SK-N-SH treated with all-trans-retinoic acid at 6 μM for 48 hours (cell line): ENCODE measurements at regions not wholly inside any gene's neighbourhood (a gene's known extent, or its start where the extent isn't known, plus 50 kb on each side); places are given as distances from the start of the nearest gene placed in this dataset.

Source experiments
- ATAC-seq: fragments of 200-7000 bp; cut with Tn5 transposase; 3 replicates; pipeline ENCODE4 v1.9.1; 2020; ENCODE audit warnings: mild to moderate bottlenecking, moderate library complexity
- ARNTL ChIP-seq: fragments of 450-650 bp; formaldehyde crosslinking; IDR thresholded peaks from 2 replicates; pipeline ENCODE4 v1.5.0; 2020; ENCODE audit warnings: low read depth, mild to moderate bottlenecking, moderate library complexity, borderline replicate concordance
- BACH2 ChIP-seq: fragments of 250-450 bp; sonication (Bioruptor Pico); IDR thresholded peaks from 2 replicates; pipeline ENCODE4 v1.9.0; 2021; ENCODE audit warnings: mild to moderate bottlenecking, borderline replicate concordance
- CREB5 ChIP-seq: fragments of 250-450 bp; sonication (Bioruptor Pico); IDR thresholded peaks from 2 replicates; pipeline ENCODE4 v1.5.1; 2020; ENCODE audit warnings: low read depth, mild to moderate bottlenecking, moderate library complexity
- CSDC2 ChIP-seq: fragments of 250-450 bp; sonication (Bioruptor Pico); IDR thresholded peaks from 2 replicates; pipeline ENCODE4 v1.5.0; 2020; ENCODE audit warnings: mild to moderate bottlenecking, moderate library complexity
- CSRNP3 ChIP-seq: fragments of 250-450 bp; sonication (Bioruptor Pico); IDR thresholded peaks from 2 replicates; pipeline ENCODE4 v1.5.1; 2021; ENCODE audit warnings: mild to moderate bottlenecking, moderate library complexity
- ESRRG ChIP-seq: fragments of 250-450 bp; sonication (Bioruptor Pico); IDR thresholded peaks from 2 replicates; pipeline ENCODE4 v1.6.1; 2021; ENCODE audit warnings: mild to moderate bottlenecking
- GLIS3 ChIP-seq: fragments of 250-450 bp; sonication (Bioruptor Pico); IDR thresholded peaks from 2 replicates; pipeline ENCODE4 v1.5.0; 2020; ENCODE audit warnings: mild to moderate bottlenecking, moderate library complexity
- ISL1 ChIP-seq: fragments of 250-450 bp; sonication (Bioruptor Pico); IDR thresholded peaks from 2 replicates; pipeline ENCODE4 v2.1.2; 2022; ENCODE audit warnings: mild to moderate bottlenecking, moderate library complexity
- OSR1 ChIP-seq: fragments of 250-450 bp; sonication (Bioruptor Pico); IDR thresholded peaks from 2 replicates; pipeline ENCODE4 v1.8.0; 2022; ENCODE audit warnings: moderate library complexity, mild to moderate bottlenecking, inconsistent platforms
- PATZ1 ChIP-seq: fragments of 250-450 bp; sonication (Bioruptor Pico); IDR thresholded peaks from 2 replicates; pipeline ENCODE4 v1.8.0; 2020; ENCODE audit warnings: mild to moderate bottlenecking, moderate library complexity, borderline replicate concordance
- POU6F1 ChIP-seq: fragments of 250-450 bp; sonication (Bioruptor Pico); IDR thresholded peaks from 2 replicates; pipeline ENCODE4 v1.8.0; 2021; ENCODE audit warnings: low read depth, mild to moderate bottlenecking, moderate library complexity, borderline replicate concordance
- PPARA ChIP-seq: fragments of 250-450 bp; sonication (Bioruptor Pico); IDR thresholded peaks from 2 replicates; pipeline ENCODE4 v1.5.0; 2020; ENCODE audit warnings: mild to moderate bottlenecking, borderline replicate concordance
- RARB ChIP-seq: fragments of 250-450 bp; sonication (Bioruptor Pico); IDR thresholded peaks from 2 replicates; pipeline ENCODE4 v1.8.0; 2021; ENCODE audit warnings: mild to moderate bottlenecking, moderate library complexity
- SNAI2 ChIP-seq: fragments of 250-450 bp; sonication (Bioruptor Pico); IDR thresholded peaks from 2 replicates; pipeline ENCODE4 v1.5.0; 2020; ENCODE audit warnings: mild to moderate bottlenecking, moderate library complexity
- TCF4 ChIP-seq: fragments of 250-450 bp; sonication (Bioruptor Pico); IDR thresholded peaks from 2 replicates; pipeline ENCODE4 v1.8.0; 2021; ENCODE audit warnings: mild to moderate bottlenecking, moderate library complexity, borderline replicate concordance
- TOX ChIP-seq: fragments of 250-450 bp; sonication (Bioruptor Pico); IDR thresholded peaks from 2 replicates; pipeline ENCODE4 v1.8.0; 2021; ENCODE audit warnings: mild to moderate bottlenecking, moderate library complexity, borderline replicate concordance
- ZC3H10 ChIP-seq: fragments of 250-450 bp; sonication (Bioruptor Pico); IDR thresholded peaks from 2 replicates; pipeline ENCODE4 v1.5.1; 2021; ENCODE audit warnings: mild to moderate bottlenecking, moderate library complexity
- ZFP3 ChIP-seq: fragments of 250-450 bp; sonication (Bioruptor Pico); IDR thresholded peaks from 2 replicates; pipeline ENCODE4 v1.5.0; 2020; ENCODE audit warnings: mild to moderate bottlenecking, moderate library complexity
- ZFP30 ChIP-seq: fragments of 450-650 bp; formaldehyde crosslinking; IDR thresholded peaks from 2 replicates; pipeline ENCODE4 v1.5.0; 2022; ENCODE audit warnings: mild to moderate bottlenecking, moderate library complexity
- ZNF565 ChIP-seq: fragments of 450-650 bp; formaldehyde crosslinking; conservative IDR thresholded peaks from 2 replicates; pipeline ENCODE4 v1.5.0; 2020; ENCODE audit warnings: low read depth, mild to moderate bottlenecking, moderate library complexity
- ZNF70 ChIP-seq: fragments of 450-650 bp; formaldehyde crosslinking; IDR thresholded peaks from 2 replicates; pipeline ENCODE4 v1.5.0; 2020; ENCODE audit warnings: mild to moderate bottlenecking, moderate library complexity
- ZNF8 ChIP-seq: fragments of 450-650 bp; formaldehyde crosslinking; IDR thresholded peaks from 2 replicates; pipeline ENCODE4 v1.5.0; 2020; ENCODE audit warnings: mild to moderate bottlenecking, moderate library complexity

- no peak for ATAC-seq
- no peak for TF ChIP-seq SNAI2 (CRISPR knock-in tag)
- TF ChIP-seq CSDC2 (CRISPR knock-in tag): no peak
- TF ChIP-seq ARNTL: no peak
- no peak for TF ChIP-seq ZNF8
- no peak for TF ChIP-seq ZFP3 (CRISPR knock-in tag)
- TF ChIP-seq ZFP30 (CRISPR knock-in tag): no peak
- no peak for TF ChIP-seq CREB5 (CRISPR knock-in tag)
- no peak for TF ChIP-seq PATZ1 (CRISPR knock-in tag)
- TF ChIP-seq CSRNP3 (CRISPR knock-in tag): no peak
- no peak for TF ChIP-seq POU6F1 (CRISPR knock-in tag)
- TF ChIP-seq OSR1 (CRISPR knock-in tag): no peak
- no peak for TF ChIP-seq ZC3H10
These were observed 100.1 kb downstream of the VAPA start for GRCh38 chr18:10013621-10014543.

- peak; percentile 49 for ATAC-seq
- TF ChIP-seq GLIS3 (CRISPR knock-in tag): no peak
- TF ChIP-seq ESRRG: no peak
- TF ChIP-seq TCF4 (CRISPR knock-in tag): no peak
- no peak for TF ChIP-seq ZNF70 (CRISPR knock-in tag)
- TF ChIP-seq PATZ1 (CRISPR knock-in tag): no peak
- no peak for TF ChIP-seq ZNF565 (CRISPR knock-in tag)
- TF ChIP-seq POU6F1 (CRISPR knock-in tag): no peak
- no peak for TF ChIP-seq ISL1 (CRISPR knock-in tag)
- no peak for TF ChIP-seq ZC3H10
- no peak for TF ChIP-seq ZFP30 (CRISPR knock-in tag)
- no peak for TF ChIP-seq TOX
- TF ChIP-seq OSR1 (CRISPR knock-in tag): no peak
- no peak for TF ChIP-seq ZFP3 (CRISPR knock-in tag)
- TF ChIP-seq RARB (CRISPR knock-in tag): no peak
- TF ChIP-seq ARNTL: no peak
- TF ChIP-seq BACH2 (CRISPR knock-in tag): no peak
- no peak for TF ChIP-seq CSRNP3 (CRISPR knock-in tag)
- no peak for TF ChIP-seq CREB5 (CRISPR knock-in tag)
- no peak for TF ChIP-seq PPARA (CRISPR knock-in tag)
These were observed 101.5 kb downstream of the VAPA start for GRCh38 chr18:10015288-10015701.
